NCI-H2107 treated with DMSO at 0.1 percent for 48 hours (cell line): ENCODE measurements at regions not wholly inside any gene's neighbourhood (a gene's known extent, or its start where the extent isn't known, plus 50 kb on each side); places are given as distances from the start of the nearest gene placed in this dataset.
"Not testable (repeated sequence)": the region's sequence is repeated elsewhere in the genome, so short reads cannot be mapped to it uniquely, and the experiment has no call there.

Experiments used
- DNase-seq: peaks from one replicate; lab custom pipeline; 2025; ENCODE audit not compliant: unreplicated experiment; lab: John Stamatoyannopoulos, UW

DNA sequence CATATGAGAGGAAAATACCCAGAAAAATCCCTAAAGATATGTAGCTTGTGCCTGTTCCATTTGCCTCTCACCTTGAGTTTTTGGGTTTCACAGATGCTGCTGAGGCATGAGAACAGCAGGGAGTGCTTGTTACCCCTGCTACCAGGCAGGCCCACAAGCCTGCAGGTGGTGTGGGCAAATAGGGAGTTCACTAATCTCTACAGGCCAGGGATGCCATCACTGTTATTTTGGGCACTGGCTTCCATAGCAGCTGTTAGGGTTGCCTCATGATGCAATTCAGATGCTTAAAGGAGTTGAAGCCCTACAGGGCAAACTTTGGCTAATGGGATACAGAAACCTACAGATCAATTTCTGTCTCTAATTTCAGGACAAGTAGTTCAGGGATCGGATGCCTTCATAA, 873.5 kb downstream of the OTOL1 start:
- no peak for DNase-seq

GRCh38 chr3:162376761-162377160, 880.2 kb downstream of the OTOL1 start:
- no peak for DNase-seq

- DNase-seq: no peak
Observed at GRCh38 chr3:162377608-162378007, 881.0 kb downstream of the OTOL1 start.

DNA sequence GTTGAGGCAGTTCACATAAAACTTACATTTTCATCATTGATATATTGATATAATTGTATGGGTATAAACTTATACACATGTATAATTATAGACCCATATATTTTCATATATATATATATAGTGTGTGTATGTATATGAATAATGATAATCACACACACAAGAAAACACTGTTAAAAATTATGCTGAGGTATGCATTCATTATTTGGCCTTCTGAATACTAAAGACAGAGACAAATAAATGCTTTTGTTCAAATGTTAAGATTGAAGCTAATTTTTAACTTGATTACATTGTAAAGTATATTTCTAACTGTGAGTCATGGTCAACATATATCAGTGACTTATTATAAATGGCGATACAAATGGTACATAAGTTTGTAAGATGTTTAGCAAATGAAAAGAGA, 888.8 kb downstream of the OTOL1 start:
- DNase-seq: no peak

DNA sequence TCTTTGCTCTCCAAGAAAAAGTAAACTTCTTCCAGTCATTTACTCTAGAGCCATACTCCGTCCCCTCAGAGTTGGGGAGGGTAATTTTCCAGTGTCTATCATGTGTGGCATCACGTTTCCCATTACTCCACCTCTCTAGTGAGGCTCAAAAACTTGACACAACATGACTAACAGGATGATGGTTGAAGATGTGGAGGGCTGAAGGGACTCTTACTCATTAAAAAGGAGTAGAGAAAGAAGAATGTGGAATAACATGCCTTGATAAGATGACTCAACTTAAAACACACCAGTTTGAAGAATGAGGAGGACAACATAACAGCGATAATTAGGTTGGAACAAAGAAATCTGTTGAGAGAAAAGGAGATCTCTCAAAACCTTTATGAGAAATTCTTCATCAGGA, 894.3 kb downstream of the OTOL1 start:
- DNase-seq: no peak

DNA sequence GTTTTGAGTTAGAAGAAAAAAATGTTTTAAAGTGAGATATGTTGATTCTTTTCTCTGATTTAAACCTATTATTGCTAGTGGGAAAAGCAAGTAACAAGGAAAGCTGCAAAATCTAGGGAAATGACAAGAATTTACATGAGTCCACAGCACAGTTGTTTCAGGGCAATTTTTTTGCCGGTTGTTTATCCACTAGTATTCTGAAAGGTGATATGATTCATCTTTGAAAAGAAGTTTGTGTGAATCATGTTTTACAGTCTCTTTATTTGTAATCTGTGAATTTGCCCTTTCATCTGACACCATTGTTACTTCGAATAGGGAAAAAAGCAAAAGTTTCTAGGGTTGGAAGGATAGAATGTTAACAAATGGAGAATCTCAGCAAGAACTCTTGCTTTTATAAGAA, 894.7 kb downstream of the OTOL1 start:
- DNase-seq: no peak

GRCh38 chr3:162395496-162395895, 898.9 kb downstream of the OTOL1 start:
- DNase-seq: no peak

DNA sequence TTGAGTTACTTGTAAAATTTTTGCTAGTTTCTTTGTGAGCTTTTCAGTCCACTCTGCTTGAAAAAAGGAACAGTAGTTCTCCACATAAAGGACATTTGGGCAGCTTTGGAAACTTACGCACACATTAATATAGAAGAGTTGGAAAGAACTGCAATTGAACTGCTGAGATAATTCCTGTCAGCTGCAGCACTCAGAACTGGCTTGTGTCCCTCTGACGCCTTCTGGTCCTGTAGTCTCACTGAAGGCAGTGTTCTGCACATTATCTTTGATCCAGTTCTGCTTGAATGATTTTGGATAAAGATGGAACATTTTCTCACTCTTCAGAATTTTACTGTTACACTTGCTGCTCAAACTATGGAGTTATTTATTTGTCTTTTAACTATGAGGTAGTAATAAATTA, 901.9 kb downstream of the OTOL1 start:
- no peak for DNase-seq

GRCh38 chr3:162400697-162401096, 904.1 kb downstream of the OTOL1 start:
- DNase-seq: no peak

DNA sequence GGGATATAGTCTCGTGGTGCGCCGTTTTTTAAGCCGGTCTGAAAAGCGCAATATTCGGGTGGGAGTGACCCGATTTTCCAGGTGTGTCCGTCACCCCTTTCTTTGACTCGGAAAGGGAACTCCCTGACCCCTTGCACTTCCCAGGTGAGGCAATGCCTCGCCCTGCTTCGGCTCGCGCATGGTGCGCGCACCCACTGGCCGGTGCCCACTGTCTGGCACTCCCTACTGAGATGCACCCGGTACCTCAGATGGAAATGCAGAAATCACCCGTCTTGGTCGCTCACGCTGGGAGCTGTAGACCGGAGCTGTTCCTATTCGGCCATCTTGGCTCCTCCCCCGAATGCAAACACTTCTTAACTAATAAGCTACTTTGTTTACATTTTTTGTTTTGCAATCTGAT, 914.9 kb downstream of the OTOL1 start:
- not testable (repeated sequence) for DNase-seq

DNA sequence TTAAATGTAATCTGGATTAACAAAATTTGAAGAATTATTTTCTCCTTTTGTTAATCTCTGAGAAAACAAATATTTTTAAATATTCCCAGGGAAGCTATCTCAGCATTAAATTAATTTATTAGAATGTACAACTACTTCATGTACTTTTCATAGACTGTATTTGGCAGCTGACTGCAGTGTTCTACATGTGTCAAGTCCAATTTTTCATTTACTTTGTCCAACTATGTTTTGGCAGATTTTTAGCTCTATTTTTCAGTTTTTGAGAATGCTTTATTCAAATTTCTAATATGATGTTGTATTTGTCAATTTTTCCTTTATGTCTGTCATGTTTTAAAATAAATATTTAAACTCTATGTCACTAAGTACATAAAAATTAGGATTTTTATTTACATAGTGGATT, 925.1 kb downstream of the OTOL1 start:
- DNase-seq: no peak

GRCh38 chr3:162428192-162428591, 931.6 kb downstream of the OTOL1 start:
- DNase-seq: no peak

- DNase-seq: no peak
Observed at GRCh38 chr3:162435750-162436149, 939.1 kb downstream of the OTOL1 start.

- DNase-seq: no peak
Observed at GRCh38 chr3:162436826-162437225, 940.2 kb downstream of the OTOL1 start.

DNA sequence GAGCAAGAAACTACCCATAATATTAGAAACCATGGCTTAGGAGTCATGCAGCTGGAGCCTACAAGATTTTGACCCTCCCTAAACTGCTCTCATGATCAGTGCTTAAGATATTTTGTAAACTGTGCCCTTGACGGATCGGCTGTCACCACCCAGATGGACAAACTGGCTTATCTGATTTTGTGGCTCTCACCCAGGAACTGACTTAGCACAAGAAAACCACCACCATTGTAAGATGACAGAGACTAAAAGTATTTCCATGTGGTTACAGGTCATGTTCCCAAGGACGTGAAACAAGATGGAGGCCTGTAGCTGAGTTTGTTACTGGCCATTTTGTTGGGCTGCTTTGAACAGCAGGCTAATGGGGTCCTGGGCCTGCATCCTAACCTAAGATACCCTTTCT, 940.9 kb downstream of the OTOL1 start:
- no peak for DNase-seq

DNA sequence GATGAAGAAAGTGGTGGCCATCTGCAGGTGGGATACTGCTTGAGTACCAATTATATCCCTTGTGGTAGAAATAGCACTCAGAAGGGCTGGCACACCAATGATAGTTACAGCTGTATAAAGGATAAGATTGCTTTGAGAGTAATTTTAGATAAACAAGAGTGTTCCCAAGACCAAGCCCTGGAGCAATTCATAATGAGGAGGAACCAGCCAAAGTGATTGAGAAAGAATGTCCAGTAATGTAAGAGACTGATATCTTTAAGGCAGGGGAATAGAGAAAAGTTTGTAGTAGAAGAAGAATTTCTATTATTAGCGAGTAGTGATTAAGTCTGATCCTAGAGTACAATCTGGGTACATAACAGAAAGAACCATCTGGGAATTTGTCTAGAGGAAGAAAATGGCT, 945.1 kb downstream of the OTOL1 start:
- no peak for DNase-seq

DNA sequence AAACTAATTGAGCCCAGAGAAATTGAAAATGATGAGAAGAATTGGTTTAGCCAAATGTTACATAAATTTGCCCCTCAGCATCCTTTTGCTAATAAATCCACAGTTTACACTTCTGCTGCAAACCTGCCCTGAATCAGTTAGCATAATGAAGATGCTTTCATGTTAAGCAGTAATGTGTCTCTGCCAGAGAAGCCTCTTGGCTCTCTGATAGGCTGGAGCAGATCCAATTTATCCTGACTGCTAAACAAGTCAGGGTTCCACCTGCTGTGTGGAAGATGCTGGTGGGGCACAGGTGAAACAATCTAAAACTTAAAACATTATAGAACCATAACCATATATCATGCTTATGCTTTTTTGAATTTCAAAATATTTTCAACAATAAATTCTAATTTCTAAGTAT, 946.8 kb downstream of the OTOL1 start:
- peak; percentile 26 for DNase-seq

DNA sequence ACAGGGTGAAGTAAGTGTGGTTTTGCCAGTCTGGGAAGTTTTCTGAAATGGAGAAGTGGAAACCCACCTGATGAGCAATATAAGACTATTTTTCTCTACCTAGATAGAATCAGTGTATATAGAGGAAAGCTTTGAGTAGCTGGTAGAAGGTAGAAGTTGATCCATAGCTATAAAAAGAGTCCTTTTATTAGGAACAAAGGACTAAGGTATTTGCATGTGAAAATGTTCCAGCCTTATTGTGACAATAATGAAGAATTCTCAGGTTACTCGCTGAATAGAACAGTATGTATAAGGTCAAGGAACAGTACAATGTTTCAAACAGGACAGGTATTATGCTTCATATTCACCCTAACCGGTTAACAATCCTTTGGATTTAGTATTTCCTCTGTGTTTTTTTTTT, 972.2 kb downstream of the OTOL1 start:
- DNase-seq: peak; percentile 58

DNA sequence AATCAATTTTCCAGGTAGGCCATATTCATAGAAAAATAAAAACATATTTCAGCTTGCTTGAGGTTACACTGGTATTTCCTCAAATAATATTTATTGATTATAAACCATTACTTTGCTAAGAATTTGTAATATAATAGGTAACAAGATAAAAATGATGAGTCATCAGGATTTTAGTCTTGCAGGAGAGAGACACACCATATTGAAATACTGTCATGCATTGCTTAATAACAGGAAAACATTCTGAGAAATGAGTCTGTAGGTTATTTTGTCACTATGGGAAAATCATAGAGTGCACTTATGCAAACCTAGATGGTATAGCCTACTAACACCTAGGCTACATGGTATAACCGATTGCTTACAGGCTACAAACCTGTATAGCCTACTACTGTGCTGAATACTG, 990.5 kb downstream of the OTOL1 start:
- no peak for DNase-seq

GRCh38 chr3:162489853-162490252, 993.2 kb downstream of the OTOL1 start:
- no peak for DNase-seq

DNA sequence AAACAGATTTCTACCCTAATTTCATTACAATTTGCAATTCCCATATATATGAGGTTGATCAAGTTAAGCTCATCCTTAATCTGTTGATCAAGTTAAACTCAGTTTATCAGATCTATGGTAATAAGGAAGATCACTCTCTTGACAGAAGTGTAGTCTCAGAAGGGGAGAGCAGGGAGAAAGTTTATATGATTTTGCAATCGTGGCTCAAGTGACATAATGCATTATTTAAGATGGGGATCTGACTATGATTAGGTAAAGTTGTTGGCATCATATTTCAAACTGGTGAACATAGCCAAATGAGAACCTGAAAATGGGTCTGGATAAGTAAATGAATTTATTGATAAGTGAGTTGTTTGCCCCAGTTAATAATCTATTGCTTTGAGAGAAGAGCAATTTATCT, 995.3 kb downstream of the OTOL1 start:
- DNase-seq: peak; percentile 25

DNA sequence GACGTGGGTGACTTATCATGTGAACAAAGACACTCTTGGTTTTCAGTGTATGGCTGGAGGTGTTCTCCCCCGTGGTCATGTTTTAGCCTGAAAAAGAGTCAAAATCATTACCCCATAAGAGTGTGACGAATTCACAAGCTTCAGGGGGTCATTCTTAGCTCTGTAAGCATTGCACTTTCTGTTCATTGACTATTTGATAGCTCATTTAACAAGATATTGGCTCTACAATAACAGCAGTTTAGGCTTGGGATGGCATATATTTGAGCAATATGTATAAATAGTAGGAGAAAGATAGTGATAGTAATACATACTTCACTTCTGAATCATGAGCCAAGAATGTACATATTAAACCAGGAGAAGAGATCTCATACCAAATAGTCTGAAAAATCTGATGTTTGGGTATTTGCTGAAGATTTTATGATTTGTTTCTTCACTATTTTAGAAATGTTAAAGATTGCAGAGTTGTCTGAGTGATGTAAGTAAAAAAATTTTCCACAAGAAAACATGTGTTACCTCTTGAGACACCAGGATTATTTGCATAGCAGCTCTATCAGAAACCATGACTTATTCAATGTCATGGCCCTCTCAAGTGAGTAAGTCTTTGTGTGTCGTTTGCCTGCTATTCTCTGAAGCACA, 996.0 kb downstream of the OTOL1 start:
- no peak for DNase-seq

- no peak for DNase-seq
Observed at GRCh38 chr3:162498626-162499025, 1002.0 kb downstream of the OTOL1 start.

- DNase-seq: no peak
Observed at GRCh38 chr3:162507397-162507796, 1010.8 kb downstream of the OTOL1 start.
